HepG2 (cell line): ENCODE measurements at regions not wholly inside any gene's neighbourhood (a gene's known extent, or its start where the extent isn't known, plus 50 kb on each side); places are given as distances from the start of the nearest gene placed in this dataset.

ENCODE experiments used
- ASH2L ChIP-seq: fragments of 300-600, 200-600 bp; sonication (generic); IDR thresholded peaks from 2 replicates; pipeline ENCODE4 v1.7.0; 2017; ENCODE audit warnings: low read depth, mild to moderate bottlenecking, moderate library complexity, mixed read lengths, low read length; ENCODE audit not compliant: insufficient read length
- BATF2 ChIP-seq: sonication (generic); formaldehyde crosslinking; IDR thresholded peaks from 2 replicates; pipeline ENCODE4 v1.8.0; 2022; ENCODE audit warnings: mild to moderate bottlenecking, missing genetic modification reagents, moderate library complexity
- ELF4 ChIP-seq: sonication (generic); formaldehyde crosslinking; IDR thresholded peaks from 2 replicates; pipeline ENCODE4 v1.5.0; 2020; ENCODE audit warnings: missing genetic modification reagents, mild to moderate bottlenecking, moderate library complexity, borderline replicate concordance
- FOXA3 ChIP-seq: IDR thresholded peaks from 2 replicates; pipeline ENCODE4 v1.6.1; 2016; ENCODE audit warnings: missing genetic modification reagents, missing compliant biosample characterization
- FOXP4 ChIP-seq: sonication (generic); formaldehyde crosslinking; IDR thresholded peaks from 2 replicates; pipeline ENCODE4 v1.4.0; 2020; ENCODE audit warnings: missing genetic modification reagents
- HDAC1 ChIP-seq: sonication (generic); formaldehyde crosslinking; IDR thresholded peaks from 2 replicates; pipeline ENCODE4 v1.5.1; 2020; ENCODE audit warnings: mild to moderate bottlenecking, missing genetic modification reagents
- HOXA7 ChIP-seq: sonication (generic); formaldehyde crosslinking; IDR thresholded peaks from 2 replicates; pipeline ENCODE4 v1.8.1; 2022; ENCODE audit warnings: mild to moderate bottlenecking, missing genetic modification reagents, moderate library complexity
- RXRA ChIP-seq: sonication (generic); formaldehyde crosslinking; IDR thresholded peaks from 2 replicates; pipeline ENCODE4 v1.5.1; 2020; ENCODE audit warnings: missing genetic modification reagents
- XBP1 ChIP-seq: sonication (generic); formaldehyde crosslinking; IDR thresholded peaks from 2 replicates; pipeline ENCODE4 v1.5.0; 2020; ENCODE audit warnings: missing genetic modification reagents
- ZFP1 ChIP-seq: IDR thresholded peaks from 2 replicates; pipeline ENCODE4 v1.6.1; 2016
- TF ChIP-seq, protein P1 (sequence below): sonication (generic); formaldehyde crosslinking; IDR thresholded peaks from 2 replicates; pipeline ENCODE4 v1.4.0; 2020; ENCODE audit warnings: missing genetic modification reagents, borderline replicate concordance
- TF ChIP-seq, protein P2 (sequence below): sonication (generic); formaldehyde crosslinking; IDR thresholded peaks from 2 replicates; pipeline ENCODE4 v1.9.0; 2021; ENCODE audit warnings: missing genetic modification reagents, borderline replicate concordance
- TF ChIP-seq, protein P3 (sequence below): sonication (generic); formaldehyde crosslinking; IDR thresholded peaks from 2 replicates; pipeline ENCODE4 v1.4.0; 2020; ENCODE audit warnings: missing genetic modification reagents, mild to moderate bottlenecking, borderline replicate concordance
- TF ChIP-seq, protein P4 (sequence below): fragments of 450-650 bp; IDR thresholded peaks from 2 replicates; pipeline ENCODE4 v1.6.1; 2017; ENCODE audit warnings: mild to moderate bottlenecking

DNA sequence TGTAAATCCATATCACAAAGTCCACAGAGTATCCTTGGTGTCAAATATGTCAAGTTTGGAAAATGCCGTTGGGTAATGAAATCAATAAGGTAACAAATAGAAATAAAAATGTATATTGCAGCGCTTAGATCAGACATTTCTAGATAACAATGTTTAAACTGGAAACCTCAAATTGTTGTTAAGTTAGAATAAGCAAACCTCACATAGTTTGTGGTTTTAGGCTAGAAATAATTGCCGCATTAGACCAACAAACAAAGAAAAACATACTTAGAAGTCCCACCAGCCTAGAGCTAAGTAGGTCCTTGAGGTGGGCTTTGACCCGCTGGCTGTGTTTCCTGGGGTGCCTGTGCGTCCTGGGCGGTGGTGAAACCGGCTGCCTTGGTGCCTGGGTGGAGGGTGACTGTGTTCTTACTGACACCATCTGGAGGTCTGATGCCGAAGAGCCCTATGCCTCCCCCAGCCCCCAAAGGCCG is 71.4 kb downstream of the DACT2 start (continued):
- no peak for TF ChIP-seq RXRA
- TF ChIP-seq, protein P1, sequence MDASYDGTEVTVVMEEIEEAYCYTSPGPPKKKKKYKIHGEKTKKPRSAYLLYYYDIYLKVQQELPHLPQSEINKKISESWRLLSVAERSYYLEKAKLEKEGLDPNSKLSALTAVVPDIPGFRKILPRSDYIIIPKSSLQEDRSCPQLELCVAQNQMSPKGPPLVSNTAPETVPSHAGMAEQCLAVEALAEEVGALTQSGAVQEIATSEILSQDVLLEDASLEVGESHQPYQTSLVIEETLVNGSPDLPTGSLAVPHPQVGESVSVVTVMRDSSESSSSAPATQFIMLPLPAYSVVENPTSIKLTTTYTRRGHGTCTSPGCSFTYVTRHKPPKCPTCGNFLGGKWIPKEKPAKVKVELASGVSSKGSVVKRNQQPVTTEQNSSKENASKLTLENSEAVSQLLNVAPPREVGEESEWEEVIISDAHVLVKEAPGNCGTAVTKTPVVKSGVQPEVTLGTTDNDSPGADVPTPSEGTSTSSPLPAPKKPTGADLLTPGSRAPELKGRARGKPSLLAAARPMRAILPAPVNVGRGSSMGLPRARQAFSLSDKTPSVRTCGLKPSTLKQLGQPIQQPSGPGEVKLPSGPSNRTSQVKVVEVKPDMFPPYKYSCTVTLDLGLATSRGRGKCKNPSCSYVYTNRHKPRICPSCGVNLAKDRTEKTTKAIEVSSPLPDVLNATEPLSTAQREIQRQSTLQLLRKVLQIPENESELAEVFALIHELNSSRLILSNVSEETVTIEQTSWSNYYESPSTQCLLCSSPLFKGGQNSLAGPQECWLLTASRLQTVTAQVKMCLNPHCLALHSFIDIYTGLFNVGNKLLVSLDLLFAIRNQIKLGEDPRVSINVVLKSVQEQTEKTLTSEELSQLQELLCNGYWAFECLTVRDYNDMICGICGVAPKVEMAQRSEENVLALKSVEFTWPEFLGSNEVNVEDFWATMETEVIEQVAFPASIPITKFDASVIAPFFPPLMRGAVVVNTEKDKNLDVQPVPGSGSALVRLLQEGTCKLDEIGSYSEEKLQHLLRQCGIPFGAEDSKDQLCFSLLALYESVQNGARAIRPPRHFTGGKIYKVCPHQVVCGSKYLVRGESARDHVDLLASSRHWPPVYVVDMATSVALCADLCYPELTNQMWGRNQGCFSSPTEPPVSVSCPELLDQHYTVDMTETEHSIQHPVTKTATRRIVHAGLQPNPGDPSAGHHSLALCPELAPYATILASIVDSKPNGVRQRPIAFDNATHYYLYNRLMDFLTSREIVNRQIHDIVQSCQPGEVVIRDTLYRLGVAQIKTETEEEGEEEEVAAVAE (CRISPR knock-in tag): no peak
- TF ChIP-seq ZFP1: no peak
- 0 out of 2 replicates have a peak, but pooled peaks have one; percentile 7 for TF ChIP-seq HDAC1 (CRISPR knock-in tag)
- TF ChIP-seq, protein P2, sequence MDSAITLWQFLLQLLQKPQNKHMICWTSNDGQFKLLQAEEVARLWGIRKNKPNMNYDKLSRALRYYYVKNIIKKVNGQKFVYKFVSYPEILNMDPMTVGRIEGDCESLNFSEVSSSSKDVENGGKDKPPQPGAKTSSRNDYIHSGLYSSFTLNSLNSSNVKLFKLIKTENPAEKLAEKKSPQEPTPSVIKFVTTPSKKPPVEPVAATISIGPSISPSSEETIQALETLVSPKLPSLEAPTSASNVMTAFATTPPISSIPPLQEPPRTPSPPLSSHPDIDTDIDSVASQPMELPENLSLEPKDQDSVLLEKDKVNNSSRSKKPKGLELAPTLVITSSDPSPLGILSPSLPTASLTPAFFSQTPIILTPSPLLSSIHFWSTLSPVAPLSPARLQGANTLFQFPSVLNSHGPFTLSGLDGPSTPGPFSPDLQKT (CRISPR knock-in tag): no peak
- TF ChIP-seq XBP1 (CRISPR knock-in tag): no peak
- TF ChIP-seq, protein P3, sequence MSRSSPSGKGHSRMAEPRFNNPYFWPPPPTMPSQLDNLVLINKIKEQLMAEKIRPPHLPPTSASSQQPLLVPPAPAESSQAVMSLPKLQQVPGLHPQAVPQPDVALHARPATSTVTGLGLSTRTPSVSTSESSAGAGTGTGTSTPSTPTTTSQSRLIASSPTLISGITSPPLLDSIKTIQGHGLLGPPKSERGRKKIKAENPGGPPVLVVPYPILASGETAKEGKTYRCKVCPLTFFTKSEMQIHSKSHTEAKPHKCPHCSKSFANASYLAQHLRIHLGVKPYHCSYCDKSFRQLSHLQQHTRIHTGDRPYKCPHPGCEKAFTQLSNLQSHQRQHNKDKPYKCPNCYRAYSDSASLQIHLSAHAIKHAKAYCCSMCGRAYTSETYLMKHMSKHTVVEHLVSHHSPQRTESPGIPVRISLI: no peak
- TF ChIP-seq HOXA7 (CRISPR knock-in tag): no peak
- no peak for TF ChIP-seq ASH2L
- no peak for TF ChIP-seq ELF4 (CRISPR knock-in tag)
- peak; percentile 25; the same call in 1 of the 2 replicates for TF ChIP-seq FOXA3
- TF ChIP-seq FOXP4 (CRISPR knock-in tag): 0 out of 2 replicates have a peak, but pooled peaks have one; percentile 14
- TF ChIP-seq, protein P4, sequence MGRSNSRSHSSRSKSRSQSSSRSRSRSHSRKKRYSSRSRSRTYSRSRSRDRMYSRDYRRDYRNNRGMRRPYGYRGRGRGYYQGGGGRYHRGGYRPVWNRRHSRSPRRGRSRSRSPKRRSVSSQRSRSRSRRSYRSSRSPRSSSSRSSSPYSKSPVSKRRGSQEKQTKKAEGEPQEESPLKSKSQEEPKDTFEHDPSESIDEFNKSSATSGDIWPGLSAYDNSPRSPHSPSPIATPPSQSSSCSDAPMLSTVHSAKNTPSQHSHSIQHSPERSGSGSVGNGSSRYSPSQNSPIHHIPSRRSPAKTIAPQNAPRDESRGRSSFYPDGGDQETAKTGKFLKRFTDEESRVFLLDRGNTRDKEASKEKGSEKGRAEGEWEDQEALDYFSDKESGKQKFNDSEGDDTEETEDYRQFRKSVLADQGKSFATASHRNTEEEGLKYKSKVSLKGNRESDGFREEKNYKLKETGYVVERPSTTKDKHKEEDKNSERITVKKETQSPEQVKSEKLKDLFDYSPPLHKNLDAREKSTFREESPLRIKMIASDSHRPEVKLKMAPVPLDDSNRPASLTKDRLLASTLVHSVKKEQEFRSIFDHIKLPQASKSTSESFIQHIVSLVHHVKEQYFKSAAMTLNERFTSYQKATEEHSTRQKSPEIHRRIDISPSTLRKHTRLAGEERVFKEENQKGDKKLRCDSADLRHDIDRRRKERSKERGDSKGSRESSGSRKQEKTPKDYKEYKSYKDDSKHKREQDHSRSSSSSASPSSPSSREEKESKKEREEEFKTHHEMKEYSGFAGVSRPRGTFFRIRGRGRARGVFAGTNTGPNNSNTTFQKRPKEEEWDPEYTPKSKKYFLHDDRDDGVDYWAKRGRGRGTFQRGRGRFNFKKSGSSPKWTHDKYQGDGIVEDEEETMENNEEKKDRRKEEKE: no peak
- no peak for TF ChIP-seq BATF2 (CRISPR knock-in tag)
